ENCODE measurements at regions not wholly inside any gene's neighbourhood (a gene's known extent, or its start where the extent isn't known, plus 50 kb on each side); places are given as distances from the start of the nearest gene placed in this dataset.

DNA sequence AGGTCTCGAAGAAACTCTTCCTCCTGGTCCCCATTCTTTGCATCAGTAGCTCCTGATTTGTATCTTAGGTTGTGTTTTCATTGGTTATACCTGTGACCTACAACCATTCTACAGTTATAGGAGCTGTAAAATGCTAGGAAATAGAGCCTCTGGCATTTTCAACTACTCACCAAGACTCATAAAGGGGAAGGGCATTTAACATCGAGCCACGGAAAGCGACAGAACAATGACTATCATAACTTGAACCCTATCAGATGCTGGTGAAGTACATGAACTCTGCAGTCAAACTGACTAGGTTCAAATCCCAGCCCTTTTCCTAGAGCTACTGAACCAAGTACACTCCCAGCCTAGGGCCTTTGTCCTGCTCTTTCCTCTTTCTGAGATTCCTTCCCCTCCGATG is 588.0 kb downstream of the SOX6 start:
- TF ChIP-seq, protein P1, sequence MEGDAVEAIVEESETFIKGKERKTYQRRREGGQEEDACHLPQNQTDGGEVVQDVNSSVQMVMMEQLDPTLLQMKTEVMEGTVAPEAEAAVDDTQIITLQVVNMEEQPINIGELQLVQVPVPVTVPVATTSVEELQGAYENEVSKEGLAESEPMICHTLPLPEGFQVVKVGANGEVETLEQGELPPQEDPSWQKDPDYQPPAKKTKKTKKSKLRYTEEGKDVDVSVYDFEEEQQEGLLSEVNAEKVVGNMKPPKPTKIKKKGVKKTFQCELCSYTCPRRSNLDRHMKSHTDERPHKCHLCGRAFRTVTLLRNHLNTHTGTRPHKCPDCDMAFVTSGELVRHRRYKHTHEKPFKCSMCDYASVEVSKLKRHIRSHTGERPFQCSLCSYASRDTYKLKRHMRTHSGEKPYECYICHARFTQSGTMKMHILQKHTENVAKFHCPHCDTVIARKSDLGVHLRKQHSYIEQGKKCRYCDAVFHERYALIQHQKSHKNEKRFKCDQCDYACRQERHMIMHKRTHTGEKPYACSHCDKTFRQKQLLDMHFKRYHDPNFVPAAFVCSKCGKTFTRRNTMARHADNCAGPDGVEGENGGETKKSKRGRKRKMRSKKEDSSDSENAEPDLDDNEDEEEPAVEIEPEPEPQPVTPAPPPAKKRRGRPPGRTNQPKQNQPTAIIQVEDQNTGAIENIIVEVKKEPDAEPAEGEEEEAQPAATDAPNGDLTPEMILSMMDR (IDR thresholded peaks at IDR 0.05), result no peak
- no peak for TF ChIP-seq POLR2A (IDR thresholded peaks at IDR 0.05)
